CD4-positive, alpha-beta memory T cell (primary cell): ENCODE measurements at regions not wholly inside any gene's neighbourhood (a gene's known extent, or its start where the extent isn't known, plus 50 kb on each side); places are given as distances from the start of the nearest gene placed in this dataset.
A peak's percentile ranks its signal among the peaks of the same experiment; 100 is the strongest.

ENCODE experiments used
- CTCF ChIA-PET: fragments of 350-600 bp; sonication (Branson Sonifier 250); formaldehyde crosslinking; loops from one replicate; lab custom pipeline; 2021; ENCODE audit warnings: inconsistent platforms; ENCODE audit not compliant: partially characterized antibody; lab: Charles Lee
- POLR2A ChIA-PET: fragments of 350-600 bp; sonication (Branson Sonifier 250); formaldehyde crosslinking; loops from one replicate; lab custom pipeline; 2021; ENCODE audit not compliant: partially characterized antibody; lab: Charles Lee
- DNase-seq, 5 donors: peaks; one replicate each; pipeline versions ENCODE4 v3.0.0 to v3.0.0-alpha.2; 2020 to 2022; ENCODE audit warnings: mixed read lengths in 1 of 5
- H3K27ac ChIP-seq: one replicate; pipeline ENCODE4 v1.7.0; 2013; ENCODE audit warnings: low read depth, low read length
- H3K27me3 ChIP-seq: 2 replicates; pipeline ENCODE4 v1.7.0; 2013; ENCODE audit warnings: mild to moderate bottlenecking, low read length, moderate library complexity; ENCODE audit not compliant: insufficient read depth
- H3K36me3 ChIP-seq: 2 replicates; pipeline ENCODE4 v1.7.0; 2013; ENCODE audit warnings: mild to moderate bottlenecking, low read length, moderate library complexity; ENCODE audit not compliant: insufficient read depth
- H3K4me1 ChIP-seq: 2 replicates; pipeline ENCODE4 v1.7.0; 2013; ENCODE audit warnings: mild to moderate bottlenecking, low read length, moderate library complexity; ENCODE audit not compliant: insufficient read depth
- H3K4me3 ChIP-seq, 2 donors: one replicate each; pipeline ENCODE4 v1.7.0; 2013; ENCODE audit warnings: low read length in 2 of 2, mild to moderate bottlenecking in 1 of 2
- H3K9me3 ChIP-seq, 2 donors: one replicate each; pipeline ENCODE4 v1.7.0; 2013; ENCODE audit warnings: low read length in 2 of 2, control low read depth in 1 of 2; ENCODE audit not compliant: control insufficient read depth in 1 of 2
- H3K27ac Mint-ChIP-seq, 7 donors: one replicate each; pipeline ENCODE4 v1.8.0; 2020 to 2021; ENCODE audit warnings: mixed read lengths in 7 of 7, mild to moderate bottlenecking in 6 of 7, inconsistent platforms in 3 of 7, moderate library complexity in 3 of 7
- H3K27me3 Mint-ChIP-seq, 2 donors: one replicate each; pipeline ENCODE4 v1.8.0; 2020 to 2021; ENCODE audit warnings: mixed read lengths in 2 of 2
- H3K36me3 Mint-ChIP-seq, 2 donors: one replicate each; pipeline ENCODE4 v1.8.0; 2020 to 2021; ENCODE audit warnings: mixed read lengths in 2 of 2, inconsistent platforms in 1 of 2, mild to moderate bottlenecking in 1 of 2
- H3K4me1 Mint-ChIP-seq, 4 donors: one replicate each; pipeline ENCODE4 v1.8.0; 2020 to 2021; ENCODE audit warnings: mixed read lengths in 4 of 4, mild to moderate bottlenecking in 1 of 4
- H3K4me3 Mint-ChIP-seq, 8 donors: one replicate each; pipeline ENCODE4 v1.8.0; 2020 to 2021; ENCODE audit warnings: mixed read lengths in 8 of 8, mild to moderate bottlenecking in 7 of 8, moderate library complexity in 6 of 8, inconsistent platforms in 3 of 8
- H3K9me3 Mint-ChIP-seq, 8 donors: one replicate each; pipeline ENCODE4 v1.8.0; 2020 to 2021; ENCODE audit warnings: mixed read lengths in 8 of 8, mild to moderate bottlenecking in 5 of 8, inconsistent platforms in 3 of 8, moderate library complexity in 1 of 8
- intact Hi-C: fragments of 100-400 bp; cut with micrococcal nuclease; formaldehyde crosslinking; loops from one replicate; pipeline ENCODE4 v1.15.1; 2023

DNA sequence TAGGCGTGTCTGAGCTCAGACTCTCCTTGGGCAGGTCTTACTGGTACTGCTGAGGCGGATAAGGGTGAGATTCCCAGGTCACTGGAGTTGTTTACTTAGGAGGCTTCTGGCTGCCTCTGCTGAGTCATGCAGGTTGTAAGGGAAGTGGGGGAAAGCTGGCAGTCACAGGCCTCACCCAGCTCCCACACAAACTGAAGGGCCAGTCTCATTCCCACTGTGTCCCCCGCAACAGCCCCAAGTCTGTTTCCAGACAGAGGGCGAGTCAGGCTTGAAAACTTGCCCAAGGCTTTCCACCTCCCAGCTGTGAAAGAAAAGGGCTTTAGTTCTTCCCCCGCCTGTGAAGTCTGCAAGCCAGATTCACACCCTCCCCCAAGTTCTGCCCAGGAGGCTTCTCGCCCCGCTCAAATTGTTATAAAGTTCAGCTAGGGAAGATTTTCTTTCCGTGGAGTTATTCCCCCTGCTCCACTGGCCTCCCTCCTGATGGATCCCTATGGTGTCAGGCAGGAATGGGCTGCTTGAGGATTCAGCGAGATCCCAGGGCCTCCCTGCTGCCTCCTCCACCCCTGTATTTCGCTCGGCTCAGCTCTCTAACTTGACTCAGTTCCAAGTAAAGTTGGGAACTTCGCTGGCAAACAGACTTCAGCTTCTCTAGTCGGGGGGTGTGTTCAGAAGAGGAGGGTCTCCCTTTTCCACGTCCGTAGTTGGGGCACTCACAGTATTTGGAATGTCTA is 248.6 kb downstream of the NR4A2 start:
- no peaks in the 10 kb centered on the region for H3K4me1 Mint-ChIP-seq
- ChIA-PET POLR2A (no interaction called here), CTCF (no interaction called here)
- H3K4me3 ChIP-seq: no peak overlapping the region
- H3K27me3 Mint-ChIP-seq: peaks cover 0 to 1% of the 10 kb centered on the region in 2 donors
- H3K4me1 ChIP-seq: no peaks in the 10 kb centered on the region
- no peaks in the 10 kb centered on the region for H3K36me3 Mint-ChIP-seq
- intact Hi-C loops: no loop called here
- no peak overlapping the region for H3K27ac Mint-ChIP-seq
- H3K9me3 ChIP-seq: no peaks in the 10 kb centered on the region
- H3K9me3 Mint-ChIP-seq: peaks cover 0 to 15% (median 0%) of the 10 kb centered on the region in 8 donors
- no peak overlapping the region for H3K4me3 Mint-ChIP-seq
- no peaks in the 10 kb centered on the region for H3K36me3 ChIP-seq
- H3K27me3 ChIP-seq: no peaks in the 10 kb centered on the region
- H3K27ac ChIP-seq: no peak overlapping the region
- DNase-seq: peak in 1 of 5 donors; percentile 31

- no peak overlapping the region for H3K4me3 Mint-ChIP-seq
- no peaks in the 10 kb centered on the region for H3K27me3 ChIP-seq
- H3K4me1 Mint-ChIP-seq: no peaks in the 10 kb centered on the region
- peaks cover 0 to under 1% of the 10 kb centered on the region in 2 donors for H3K27me3 Mint-ChIP-seq
- no peak for DNase-seq
- H3K9me3 ChIP-seq: no peaks in the 10 kb centered on the region
- no peaks in the 10 kb centered on the region for H3K4me1 ChIP-seq
- no peak overlapping the region for H3K4me3 ChIP-seq
- H3K27ac ChIP-seq: no peak overlapping the region
- ChIA-PET POLR2A (no interaction called here), CTCF (no interaction called here)
- H3K36me3 ChIP-seq: no peaks in the 10 kb centered on the region
- no peak overlapping the region for H3K27ac Mint-ChIP-seq
- H3K36me3 Mint-ChIP-seq: no peaks in the 10 kb centered on the region
- intact Hi-C loops: no loop called here
- peaks cover 0 to 15% (median 1%) of the 10 kb centered on the region in 8 donors for H3K9me3 Mint-ChIP-seq
Observed at GRCh38 chr2:156079845-156080244, 252.7 kb downstream of the NR4A2 start.

GRCh38 chr2:156077041-156077742 is 255.3 kb downstream of the NR4A2 start:
- ChIA-PET CTCF (no interaction called here), POLR2A (no interaction called here)
- Mint-ChIP-seq H3K36me3 (no peaks in the 10 kb centered on the region), H3K9me3 (peaks cover 0 to 9% (median 1%) of the 10 kb centered on the region in 8 donors), H3K4me1 (no peaks in the 10 kb centered on the region), H3K27me3 (peaks cover 3% of the 10 kb centered on the region in 2 donors), H3K4me3 (no peak overlapping the region), H3K27ac (no peak overlapping the region)
- no peak for DNase-seq
- no peaks in the 10 kb centered on the region for H3K36me3 ChIP-seq
- H3K9me3 ChIP-seq: no peaks in the 10 kb centered on the region
- no peak overlapping the region for H3K4me3 ChIP-seq
- H3K27ac ChIP-seq: no peak overlapping the region
- H3K27me3 ChIP-seq: no peaks in the 10 kb centered on the region
- no peaks in the 10 kb centered on the region for H3K4me1 ChIP-seq
- intact Hi-C loops: no loop called here

DNA sequence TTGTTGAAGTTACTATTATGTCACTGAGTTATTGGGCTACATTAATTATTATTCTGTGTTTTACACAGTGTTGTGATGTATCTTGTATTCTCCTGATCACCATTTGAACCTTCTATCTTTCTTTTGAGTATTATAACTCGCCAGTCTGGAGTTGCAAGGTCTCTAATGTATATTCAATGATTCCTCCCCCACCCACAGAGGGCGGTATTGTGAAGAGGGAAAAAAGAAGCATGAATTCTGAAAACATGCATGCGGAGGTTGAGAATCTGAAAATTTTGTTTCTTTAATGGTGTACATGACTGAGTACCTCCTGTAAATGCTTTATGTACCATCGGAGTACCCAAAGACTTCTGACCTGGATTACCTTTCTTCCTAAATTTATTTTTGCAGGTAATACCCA is 266.6 kb downstream of the NR4A2 start:
- POLR2A ChIA-PET: no interaction called here
- no peaks in the 10 kb centered on the region for H3K4me1 Mint-ChIP-seq
- Histone ChIP-seq H3K4me3 (no peak overlapping the region), H3K4me1 (no peaks in the 10 kb centered on the region), H3K36me3 (no peaks in the 10 kb centered on the region), H3K9me3 (no peaks in the 10 kb centered on the region), H3K27ac (no peak overlapping the region), H3K27me3 (no peaks in the 10 kb centered on the region)
- CTCF ChIA-PET: no interaction called here
- no peak overlapping the region for H3K4me3 Mint-ChIP-seq
- DNase-seq: no peak
- no peaks in the 10 kb centered on the region for H3K9me3 Mint-ChIP-seq
- intact Hi-C loops: no loop called here
- peaks cover 0 to 1% of the 10 kb centered on the region in 2 donors for H3K27me3 Mint-ChIP-seq
- no peaks in the 10 kb centered on the region for H3K36me3 Mint-ChIP-seq
- no peak overlapping the region for H3K27ac Mint-ChIP-seq

DNA sequence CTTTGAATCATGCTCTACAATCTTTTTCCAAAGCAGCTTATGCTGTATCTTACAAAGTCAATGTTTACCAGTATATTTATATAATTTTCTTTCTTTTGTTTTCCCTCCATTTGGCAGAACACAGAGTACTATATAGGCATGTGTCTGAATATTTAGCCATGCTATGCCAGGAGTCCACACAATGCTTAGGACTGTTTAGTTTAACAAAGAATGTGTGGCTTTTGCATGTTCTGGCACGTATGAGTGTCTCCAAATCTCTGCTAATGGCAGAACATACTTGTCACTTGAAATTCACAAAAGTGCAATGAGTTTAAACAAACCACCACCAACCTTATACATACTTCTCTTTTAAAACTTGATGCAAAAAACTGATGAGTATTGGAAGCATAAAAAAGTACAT is 268.0 kb downstream of the NR4A2 start:
- Mint-ChIP-seq H3K36me3 (no peaks in the 10 kb centered on the region), H3K27ac (no peak overlapping the region), H3K27me3 (peaks cover 0 to 2% of the 10 kb centered on the region in 2 donors), H3K9me3 (no peaks in the 10 kb centered on the region), H3K4me1 (no peaks in the 10 kb centered on the region), H3K4me3 (no peak overlapping the region)
- Histone ChIP-seq H3K27me3 (no peaks in the 10 kb centered on the region), H3K9me3 (no peaks in the 10 kb centered on the region), H3K36me3 (no peaks in the 10 kb centered on the region), H3K4me1 (no peaks in the 10 kb centered on the region), H3K4me3 (no peak overlapping the region), H3K27ac (no peak overlapping the region)
- no peak for DNase-seq
- CTCF ChIA-PET: interaction anchor here (1.0 kb wide), 1 partner anchor 525 kb away, joined by 3 read pairs; no protein-coding TSS in a partner anchor
- intact Hi-C loops: no loop called here
- POLR2A ChIA-PET: no interaction called here

DNA sequence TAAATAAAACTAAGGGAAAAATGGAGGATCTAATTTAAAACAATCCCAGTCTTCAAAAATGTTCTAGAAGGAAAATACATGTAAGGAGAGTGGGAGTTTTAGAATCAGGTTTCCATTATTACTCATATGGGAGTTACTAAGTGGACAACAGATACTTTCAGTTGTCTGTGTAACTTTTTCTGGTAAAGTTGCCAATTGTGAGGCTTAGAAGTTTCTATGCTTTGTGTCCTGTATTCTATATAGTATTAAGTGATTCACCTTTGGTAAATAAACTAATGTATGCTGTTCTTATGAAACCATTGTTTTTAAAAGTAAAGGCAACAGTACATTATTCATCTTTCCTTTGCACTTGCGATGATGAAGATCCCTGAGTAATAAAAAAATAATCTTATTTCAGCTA is 274.9 kb downstream of the NR4A2 start:
- no peak for DNase-seq
- Histone ChIP-seq H3K4me1 (no peaks in the 10 kb centered on the region), H3K36me3 (no peaks in the 10 kb centered on the region), H3K27me3 (no peaks in the 10 kb centered on the region), H3K9me3 (no peaks in the 10 kb centered on the region), H3K27ac (no peak overlapping the region), H3K4me3 (no peak overlapping the region)
- no peak overlapping the region for H3K4me3 Mint-ChIP-seq
- ChIA-PET POLR2A (no interaction called here), CTCF (no interaction called here)
- intact Hi-C loops: no loop called here
- H3K36me3 Mint-ChIP-seq: no peaks in the 10 kb centered on the region
- H3K9me3 Mint-ChIP-seq: no peaks in the 10 kb centered on the region
- peaks cover 0 to 7% of the 10 kb centered on the region in 2 donors for H3K27me3 Mint-ChIP-seq
- no peak overlapping the region for H3K27ac Mint-ChIP-seq
- no peaks in the 10 kb centered on the region for H3K4me1 Mint-ChIP-seq

DNA sequence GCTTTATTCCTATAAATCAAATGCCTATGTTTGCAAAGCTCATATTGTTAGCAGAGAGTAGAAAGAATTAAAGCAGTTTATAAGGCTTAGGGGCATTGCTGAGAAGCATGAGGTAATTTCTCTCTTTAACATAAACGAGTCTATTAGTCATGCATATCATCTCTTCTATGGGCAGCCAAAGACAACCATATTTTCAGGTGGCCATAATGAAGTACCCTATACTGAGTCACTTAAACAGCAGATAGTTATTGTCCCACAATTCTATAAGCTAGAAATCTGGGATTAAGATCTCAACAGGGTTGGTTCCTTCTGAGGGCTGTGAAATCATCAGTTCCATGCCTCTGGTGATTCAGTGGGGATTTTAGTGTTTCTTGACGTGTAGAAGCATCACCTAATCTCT is 277.5 kb downstream of the NR4A2 start:
- intact Hi-C loops: no loop called here
- Histone ChIP-seq H3K9me3 (no peaks in the 10 kb centered on the region), H3K4me1 (no peaks in the 10 kb centered on the region), H3K27me3 (no peaks in the 10 kb centered on the region), H3K4me3 (no peak overlapping the region), H3K27ac (no peak overlapping the region), H3K36me3 (no peaks in the 10 kb centered on the region)
- Mint-ChIP-seq H3K36me3 (no peaks in the 10 kb centered on the region), H3K27ac (no peak overlapping the region), H3K9me3 (peaks cover 0 to 1% (median 0%) of the 10 kb centered on the region in 8 donors), H3K4me1 (no peaks in the 10 kb centered on the region), H3K27me3 (peaks cover 0 to 5% of the 10 kb centered on the region in 2 donors), H3K4me3 (no peak overlapping the region)
- CTCF ChIA-PET: no interaction called here
- POLR2A ChIA-PET: no interaction called here
- no peak for DNase-seq
